SH-SY5Y (cell line): ENCODE measurements at regions not wholly inside any gene's neighbourhood (a gene's known extent, or its start where the extent isn't known, plus 50 kb on each side); places are given as distances from the start of the nearest gene placed in this dataset.

Experiments
- GATA2 ChIP-seq: IDR thresholded peaks from 2 replicates; pipeline ENCODE4 v1.6.1; 2011; ENCODE audit warnings: mild to moderate bottlenecking, low read depth, low read length
- GATA3 ChIP-seq: IDR thresholded peaks from 2 replicates; pipeline ENCODE4 v1.6.1; 2011; ENCODE audit warnings: low read depth, mild to moderate bottlenecking, low read length, moderate library complexity

- TF ChIP-seq GATA2 (no peak), GATA3 (no peak)
These were observed 597.3 kb downstream of the TLE1 start for GRCh38 chr9:81092057-81092456.
